PC-3 (cell line): ENCODE measurements at regions not wholly inside any gene's neighbourhood (a gene's known extent, or its start where the extent isn't known, plus 50 kb on each side); places are given as distances from the start of the nearest gene placed in this dataset.

ENCODE experiments used
- EZH2 ChIP-seq: fragments of 300-600 bp; sonication (generic); IDR thresholded peaks from one replicate; pipeline ENCODE4 v1.6.1; 2017; ENCODE audit warnings: antibody characterized with exemption, mild to moderate bottlenecking, low read length; ENCODE audit not compliant: unreplicated experiment
- EZH2phosphoT487 ChIP-seq: fragments of 300-600 bp; sonication (generic); IDR thresholded peaks from 2 replicates; pipeline ENCODE4 v1.6.1; 2018; ENCODE audit warnings: mild to moderate bottlenecking, antibody characterized with exemption, low read length, borderline replicate concordance
- TF ChIP-seq, protein P1 (sequence below): fragments of 300-600 bp; sonication (generic); conservative IDR thresholded peaks from 2 replicates; pipeline ENCODE4 v1.5.1; 2017; ENCODE audit warnings: antibody characterized with exemption, low read depth, mild to moderate bottlenecking, low read length

DNA sequence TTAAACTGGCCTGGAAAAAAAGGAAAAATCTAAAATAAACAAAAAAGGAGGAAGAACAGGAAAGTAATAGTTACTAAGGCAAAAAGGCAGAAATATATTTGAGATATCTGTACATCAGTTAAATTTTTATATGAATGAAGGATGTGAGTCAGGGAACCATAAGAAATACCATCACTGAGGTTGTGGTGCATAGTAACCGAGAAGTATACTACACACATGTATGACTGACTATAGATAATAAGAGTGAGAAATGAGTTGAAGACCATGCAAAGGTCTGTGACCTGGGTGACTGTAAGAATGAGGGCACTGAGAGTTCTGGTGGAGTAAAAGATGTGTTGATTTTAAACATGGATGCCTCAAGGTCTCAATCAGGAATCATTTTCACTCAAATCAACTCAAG is 220.6 kb upstream of the FAM241A start:
- TF ChIP-seq EZH2phosphoT487, result no peak
- TF ChIP-seq, protein P1, sequence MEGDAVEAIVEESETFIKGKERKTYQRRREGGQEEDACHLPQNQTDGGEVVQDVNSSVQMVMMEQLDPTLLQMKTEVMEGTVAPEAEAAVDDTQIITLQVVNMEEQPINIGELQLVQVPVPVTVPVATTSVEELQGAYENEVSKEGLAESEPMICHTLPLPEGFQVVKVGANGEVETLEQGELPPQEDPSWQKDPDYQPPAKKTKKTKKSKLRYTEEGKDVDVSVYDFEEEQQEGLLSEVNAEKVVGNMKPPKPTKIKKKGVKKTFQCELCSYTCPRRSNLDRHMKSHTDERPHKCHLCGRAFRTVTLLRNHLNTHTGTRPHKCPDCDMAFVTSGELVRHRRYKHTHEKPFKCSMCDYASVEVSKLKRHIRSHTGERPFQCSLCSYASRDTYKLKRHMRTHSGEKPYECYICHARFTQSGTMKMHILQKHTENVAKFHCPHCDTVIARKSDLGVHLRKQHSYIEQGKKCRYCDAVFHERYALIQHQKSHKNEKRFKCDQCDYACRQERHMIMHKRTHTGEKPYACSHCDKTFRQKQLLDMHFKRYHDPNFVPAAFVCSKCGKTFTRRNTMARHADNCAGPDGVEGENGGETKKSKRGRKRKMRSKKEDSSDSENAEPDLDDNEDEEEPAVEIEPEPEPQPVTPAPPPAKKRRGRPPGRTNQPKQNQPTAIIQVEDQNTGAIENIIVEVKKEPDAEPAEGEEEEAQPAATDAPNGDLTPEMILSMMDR, result no peak
- TF ChIP-seq EZH2, result no peak
